GM23338 (cell line): ENCODE measurements at regions not wholly inside any gene's neighbourhood (a gene's known extent, or its start where the extent isn't known, plus 50 kb on each side); places are given as distances from the start of the nearest gene placed in this dataset.

Experiments used
- ATAC-seq: fragments of 200-7000 bp; cut with Tn5 transposase; 3 replicates; pipeline ENCODE4 v1.9.1; 2020
- DNase-seq: peaks from one replicate; pipeline ENCODE4 v3.0.0-alpha.2; 2015; ENCODE audit warnings: low spot score
- H2AFZ ChIP-seq: fragments of 200-600 bp; sonication (generic); 2 replicates; pipeline ENCODE4 v1.8.0; 2016; ENCODE audit warnings: antibody characterized with exemption, mild to moderate bottlenecking, moderate library complexity
- H3F3A ChIP-seq: fragments of 200-600 bp; sonication (generic); replicated peaks from 2 replicates; pipeline ENCODE4 v1.8.0; 2017; ENCODE audit warnings: antibody characterized with exemption, mixed run types, low read depth
- H3K27ac ChIP-seq: fragments of 200-600 bp; sonication (generic); 2 replicates; pipeline ENCODE4 v1.6.1; 2016; ENCODE audit warnings: low read depth
- H3K27me3 ChIP-seq: fragments of 200-600 bp; sonication (generic); 2 replicates; pipeline ENCODE4 v1.8.0; 2016; ENCODE audit warnings: mild to moderate bottlenecking, mixed run types, moderate library complexity; ENCODE audit not compliant: insufficient read depth
- H3K36me3 ChIP-seq: fragments of 200-600 bp; sonication (generic); 2 replicates; pipeline ENCODE4 v1.8.0; 2016; ENCODE audit warnings: mild to moderate bottlenecking; ENCODE audit not compliant: insufficient read depth
- H3K4me1 ChIP-seq: fragments of 200-600 bp; sonication (generic); 2 replicates; pipeline ENCODE4 v1.8.0; 2016; ENCODE audit warnings: mild to moderate bottlenecking, moderate library complexity; ENCODE audit not compliant: insufficient read depth
- H3K4me2 ChIP-seq: fragments of 200-600 bp; sonication (generic); 2 replicates; pipeline ENCODE4 v1.7.1; 2017; ENCODE audit warnings: mixed run types
- H3K4me3 ChIP-seq: fragments of 200-600 bp; sonication (generic); 2 replicates; pipeline ENCODE4 v1.6.1; 2016; ENCODE audit warnings: mixed run types
- H3K79me2 ChIP-seq: fragments of 200-600 bp; sonication (generic); replicated peaks from 2 replicates; pipeline ENCODE4 v1.8.0; 2017; ENCODE audit warnings: mild to moderate bottlenecking; ENCODE audit not compliant: insufficient read depth
- H3K9me2 ChIP-seq: fragments of 200-600 bp; sonication (generic); 2 replicates; pipeline ENCODE4 v1.8.0; 2017; ENCODE audit not compliant: insufficient read depth
- H4K20me1 ChIP-seq: fragments of 200-600 bp; sonication (generic); replicated peaks from 2 replicates; pipeline ENCODE4 v1.8.0; 2017; ENCODE audit warnings: mild to moderate bottlenecking; ENCODE audit not compliant: insufficient read depth
- H3K27ac Mint-ChIP-seq: 2 replicates; pipeline ENCODE4 v1.8.0; 2020; ENCODE audit warnings: inconsistent platforms, mild to moderate bottlenecking, moderate library complexity, mixed read lengths
- H3K27me3 Mint-ChIP-seq: 3 replicates; pipeline ENCODE4 v1.8.0; 2022; ENCODE audit warnings: low read depth, mild to moderate bottlenecking, moderate library complexity, mixed read lengths, inconsistent platforms; ENCODE audit not compliant: insufficient read depth, poor library complexity
- H3K36me3 Mint-ChIP-seq: 3 replicates; pipeline ENCODE4 v1.8.0; 2021; ENCODE audit warnings: low read depth, mild to moderate bottlenecking, inconsistent platforms, moderate library complexity, mixed read lengths
- H3K4me1 Mint-ChIP-seq: 3 replicates; pipeline ENCODE4 v1.8.0; 2020; ENCODE audit warnings: mild to moderate bottlenecking, inconsistent platforms, mixed read lengths
- H3K4me3 Mint-ChIP-seq: 3 replicates; pipeline ENCODE4 v1.8.0; 2021; ENCODE audit warnings: moderate library complexity, mild to moderate bottlenecking, inconsistent platforms, mixed read lengths
- H3K9me3 Mint-ChIP-seq: 3 replicates; pipeline ENCODE4 v1.8.0; 2020; ENCODE audit warnings: moderate library complexity, mild to moderate bottlenecking, inconsistent platforms, mixed read lengths
- CREB1 ChIP-seq: fragments of 250-450 bp; sonication (Bioruptor Pico); IDR thresholded peaks from 2 replicates; pipeline ENCODE4 v1.5.0; 2020; ENCODE audit warnings: low read depth, mild to moderate bottlenecking, moderate library complexity
- CTCF ChIP-seq, 2 experiments: fragments of 200-600 bp in 1 of 2; sonication (generic) in 1 of 2; conservative IDR thresholded peaks; 2 replicates each; pipeline versions ENCODE4 v1.5.1 to v1.6.1; 2016 to 2017; ENCODE audit warnings: antibody characterized with exemption in 2 of 2, low read depth in 2 of 2, mild to moderate bottlenecking in 2 of 2, moderate library complexity in 1 of 2
- EZH2 ChIP-seq: fragments of 200-600 bp; sonication (generic); IDR thresholded peaks from one replicate; pipeline ENCODE4 v1.8.0; 2017; ENCODE audit warnings: antibody characterized with exemption, mild to moderate bottlenecking, low read depth; ENCODE audit not compliant: unreplicated experiment
- NANOG ChIP-seq: IDR thresholded peaks from 2 replicates; pipeline ENCODE4 v1.6.1; 2016; ENCODE audit warnings: antibody characterized with exemption, borderline replicate concordance
- POLR2AphosphoS5 ChIP-seq: IDR thresholded peaks from 2 replicates; pipeline ENCODE4 v1.6.1; 2016; ENCODE audit warnings: antibody characterized with exemption, low read depth
- STAT1 ChIP-seq: IDR thresholded peaks from one replicate; pipeline ENCODE4 v1.6.1; 2016; ENCODE audit warnings: antibody characterized with exemption; ENCODE audit not compliant: unreplicated experiment
- ZNF114 ChIP-seq: fragments of 250-450 bp; sonication (Bioruptor Pico); IDR thresholded peaks from 2 replicates; pipeline ENCODE4 v1.5.0; 2020; ENCODE audit warnings: mild to moderate bottlenecking, moderate library complexity
- ZNF331 ChIP-seq: fragments of 250-450 bp; sonication (Bioruptor Pico); IDR thresholded peaks from 2 replicates; pipeline ENCODE4 v1.5.0; 2020; ENCODE audit warnings: low read depth, mild to moderate bottlenecking, moderate library complexity
- ZNF462 ChIP-seq: fragments of 250-450 bp; sonication (Bioruptor Pico); IDR thresholded peaks from 2 replicates; pipeline ENCODE4 v1.5.0; 2020; ENCODE audit warnings: mild to moderate bottlenecking, moderate library complexity

GRCh38 chr21:35829067-35829466 lies 231.3 kb downstream of the SETD4 start (continued):
- TF ChIP-seq ZNF462 (CRISPR knock-in tag) = no peak
- no peak for TF ChIP-seq CTCF (conservative IDR thresholded peaks at IDR 0.05; ENCODE audit: low read depth in 2 of 2)
- TF ChIP-seq STAT1 = no peak

GRCh38 chr21:35828161-35828560 lies 232.2 kb downstream of the SETD4 start:
- Histone ChIP-seq H3K9me2 (peaks cover 9% of the 10 kb centered on the region; the same call in 1 of the 2 replicates), H3K79me2 (no peaks in the 10 kb centered on the region), H2AFZ (no peak overlapping the region), H3K27ac (no peak overlapping the region), H3F3A (no peaks in the 10 kb centered on the region), H3K4me3 (no peak overlapping the region), H3K27me3 (no peaks in the 10 kb centered on the region), H3K4me2 (no peak overlapping the region), H4K20me1 (no peaks in the 10 kb centered on the region), H3K36me3 (no peaks in the 10 kb centered on the region), H3K4me1 (no peaks in the 10 kb centered on the region)
- H3K4me1 Mint-ChIP-seq = peaks cover 9% of the 10 kb centered on the region
- no peak overlapping the region for H3K27ac Mint-ChIP-seq
- ATAC-seq (no peak), DNase-seq (no peak)
- H3K27me3 Mint-ChIP-seq = peaks cover 4% of the 10 kb centered on the region
- no peaks in the 10 kb centered on the region; the same call in 2 of the 3 replicates for H3K36me3 Mint-ChIP-seq
- peaks cover 5% of the 10 kb centered on the region; the same call in 1 of the 3 replicates for H3K9me3 Mint-ChIP-seq
- no peak overlapping the region for H3K4me3 Mint-ChIP-seq
- no peak for TF ChIP-seq ZNF331
- TF ChIP-seq ZNF462 (CRISPR knock-in tag) = no peak
- TF ChIP-seq POLR2AphosphoS5 = no peak
- no peak for TF ChIP-seq ZNF114 (CRISPR knock-in tag)
- TF ChIP-seq EZH2 = no peak
- TF ChIP-seq NANOG = no peak
- no peak for TF ChIP-seq CREB1 (CRISPR knock-in tag)
